Islet of Langerhans (tissue), 1 donor: ENCODE measurements at regions not wholly inside any gene's neighbourhood (a gene's known extent, or its start where the extent isn't known, plus 50 kb on each side); places are given as distances from the start of the nearest gene placed in this dataset.
"Not testable (repeated sequence)": the region's sequence is repeated elsewhere in the genome, so short reads cannot be mapped to it uniquely, and the experiment has no call there.

Source experiments
- FAIRE-seq: peaks from one replicate; lab custom pipeline; 2011; peaks lifted over from hg19 to GRCh38; lab: Jason Lieb, UNC

DNA sequence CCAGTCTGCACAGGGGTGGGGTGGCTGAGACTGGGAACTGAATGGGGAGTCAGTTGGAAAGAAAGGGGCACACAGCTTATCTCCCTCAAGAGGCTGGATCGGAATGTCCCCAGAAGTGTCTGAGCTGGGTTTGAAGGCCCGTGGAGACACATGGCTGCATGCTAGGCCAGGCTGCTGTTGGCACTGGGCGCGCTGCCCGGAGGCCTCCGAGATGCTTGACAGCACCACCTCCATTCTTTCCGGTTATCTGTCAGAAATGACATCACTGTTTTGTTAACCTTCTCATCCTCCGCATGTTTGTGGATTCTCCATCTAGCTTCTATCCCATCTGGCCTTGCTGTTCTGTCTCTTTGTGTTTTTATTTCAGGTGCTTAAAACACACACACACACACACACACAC is 85.5 kb downstream of the APIP start:
- no peak for FAIRE-seq

DNA sequence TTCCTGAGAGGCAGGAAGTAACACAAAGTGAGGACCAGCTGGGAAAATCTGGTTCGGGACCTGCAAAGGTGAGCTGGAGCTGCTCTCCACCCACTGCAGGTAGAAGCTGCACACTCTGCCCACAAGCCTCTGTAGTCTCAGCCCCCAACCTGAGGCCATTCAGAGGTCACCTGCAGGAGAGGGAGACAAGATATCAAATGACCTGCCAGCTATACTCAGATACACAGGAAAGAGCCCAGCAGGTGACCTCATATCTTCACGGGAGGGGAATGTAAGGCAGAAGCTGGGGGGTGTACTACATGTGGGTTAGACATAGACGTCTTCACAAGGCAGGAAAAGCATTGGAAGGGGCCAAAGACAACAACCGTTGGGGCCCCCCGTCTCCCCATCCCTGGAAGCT is 86.1 kb downstream of the APIP start:
- FAIRE-seq: no peak

DNA sequence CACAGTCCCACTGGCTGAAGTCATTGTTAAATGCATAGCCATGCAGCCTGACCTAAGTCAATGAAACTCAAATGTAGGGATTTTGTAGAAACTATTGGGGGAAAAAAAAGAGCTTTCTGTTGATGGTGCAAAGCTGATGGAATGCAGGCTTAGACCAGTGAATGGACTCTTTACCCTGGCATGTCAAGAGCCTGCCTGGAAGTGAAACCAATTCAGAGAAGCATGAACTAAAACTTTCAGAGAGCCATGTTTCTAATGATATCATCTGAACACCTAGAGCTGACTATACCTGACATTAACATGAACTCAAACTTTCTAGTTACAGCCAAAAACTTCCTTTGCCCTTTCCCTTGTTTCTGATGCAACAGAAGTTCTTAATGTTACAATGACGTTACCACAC is 89.0 kb downstream of the APIP start:
- FAIRE-seq: no peak

DNA sequence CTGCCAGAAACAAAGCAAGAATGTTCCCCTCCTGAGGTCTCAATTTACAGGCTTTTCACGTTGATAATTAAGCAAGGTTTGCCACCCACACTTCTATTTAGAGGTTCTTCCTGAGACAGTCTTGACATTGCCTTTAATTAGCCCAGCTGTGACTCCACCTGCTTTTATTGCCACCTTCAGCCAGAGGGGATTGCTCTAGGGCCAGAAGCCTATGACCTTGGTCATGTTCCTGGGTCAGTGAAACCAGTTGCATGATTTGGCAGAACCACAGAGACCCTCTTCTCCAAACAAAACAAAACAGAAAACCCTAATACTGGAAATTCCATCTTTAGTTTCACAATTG is 89.8 kb downstream of the APIP start:
- no peak for FAIRE-seq

DNA sequence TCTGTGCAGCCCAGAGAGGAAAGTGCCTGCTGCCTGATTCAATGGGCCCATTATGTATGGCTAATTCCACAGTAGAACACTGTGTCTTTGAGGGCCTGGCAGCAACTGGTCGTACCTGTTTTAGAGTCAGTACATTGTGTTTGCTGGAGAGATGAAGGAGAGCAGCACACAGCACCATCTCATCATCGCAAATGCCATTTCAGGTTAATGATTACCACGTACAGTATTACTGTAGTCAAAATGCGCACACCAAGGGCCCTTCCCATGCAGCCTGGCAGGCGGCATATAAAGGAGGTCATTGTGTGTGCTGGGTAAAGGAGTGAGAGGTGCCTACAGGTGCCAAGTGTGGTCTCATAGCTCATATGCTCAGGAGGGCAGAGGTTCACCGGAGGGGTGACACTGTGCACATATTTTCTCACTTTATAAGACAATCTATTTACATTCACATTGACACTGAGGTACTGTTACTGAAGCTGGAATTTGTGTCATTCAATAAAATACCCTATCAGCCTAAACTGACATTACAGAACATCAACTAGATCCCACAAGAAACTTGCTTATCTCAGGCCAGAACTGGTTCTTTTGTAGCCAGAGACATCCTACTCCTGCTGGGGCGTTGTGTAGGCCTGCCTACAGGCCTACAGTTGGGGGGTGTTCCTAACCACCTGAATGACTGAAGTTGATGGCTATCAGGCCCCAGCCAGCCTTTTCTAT is 90.4 kb downstream of the APIP start:
- FAIRE-seq: no peak

DNA sequence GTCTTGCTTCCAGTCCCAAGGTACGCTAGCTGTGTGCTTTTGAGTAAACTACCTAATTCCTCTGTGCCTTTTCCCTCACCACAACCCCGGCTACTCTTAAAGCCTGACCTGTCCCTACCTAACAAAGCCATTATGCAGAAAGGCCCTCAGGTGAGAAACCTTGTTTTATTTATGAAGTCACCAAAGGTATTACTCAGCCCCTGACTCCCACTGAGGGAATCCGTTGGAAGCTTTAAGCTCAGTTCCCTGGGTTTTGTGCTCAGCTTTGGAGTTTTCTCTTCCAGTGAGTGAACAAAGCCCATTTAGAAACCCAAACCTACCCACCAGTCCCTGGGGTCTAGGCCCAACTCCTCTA is 90.9 kb downstream of the APIP start:
- no peak for FAIRE-seq

DNA sequence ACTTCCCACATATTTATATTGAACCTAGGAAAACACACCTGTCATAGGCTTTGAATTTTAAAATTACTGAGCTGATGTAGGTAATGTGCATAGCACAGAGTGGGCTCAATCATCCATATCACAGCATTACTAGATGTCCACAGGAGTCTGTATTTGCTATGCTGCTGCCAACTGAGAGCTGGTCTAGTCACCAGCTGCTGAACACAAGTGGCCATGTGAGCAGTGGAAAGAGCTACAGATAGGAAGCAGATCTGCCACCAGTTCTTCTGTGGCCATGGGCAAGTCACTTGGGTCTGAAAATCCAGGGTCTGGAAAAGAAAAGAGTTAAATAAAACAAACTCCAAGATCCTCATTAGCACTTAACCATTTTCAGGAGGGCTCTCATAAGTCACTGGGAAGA is 91.8 kb downstream of the APIP start:
- no peak for FAIRE-seq

DNA sequence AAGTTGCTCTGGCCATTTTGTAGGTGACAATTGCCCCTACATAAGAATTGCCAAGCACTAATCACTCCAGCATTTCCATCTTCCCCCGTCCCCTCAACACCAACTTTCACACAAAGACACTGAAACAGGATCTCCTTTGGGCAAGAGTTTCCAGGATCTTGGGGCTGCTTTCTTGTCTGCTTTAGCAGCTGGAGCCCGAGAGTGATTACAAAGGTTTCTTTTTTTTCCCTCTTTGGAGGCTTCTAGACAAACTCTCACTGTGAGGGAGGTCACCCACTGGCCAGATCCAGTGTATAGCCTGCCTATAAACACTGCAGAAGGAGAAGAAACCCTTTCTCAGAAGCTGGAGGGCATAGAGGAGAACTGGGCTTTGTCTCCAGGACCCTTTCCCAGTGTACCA is 92.5 kb downstream of the APIP start:
- FAIRE-seq: no peak

DNA sequence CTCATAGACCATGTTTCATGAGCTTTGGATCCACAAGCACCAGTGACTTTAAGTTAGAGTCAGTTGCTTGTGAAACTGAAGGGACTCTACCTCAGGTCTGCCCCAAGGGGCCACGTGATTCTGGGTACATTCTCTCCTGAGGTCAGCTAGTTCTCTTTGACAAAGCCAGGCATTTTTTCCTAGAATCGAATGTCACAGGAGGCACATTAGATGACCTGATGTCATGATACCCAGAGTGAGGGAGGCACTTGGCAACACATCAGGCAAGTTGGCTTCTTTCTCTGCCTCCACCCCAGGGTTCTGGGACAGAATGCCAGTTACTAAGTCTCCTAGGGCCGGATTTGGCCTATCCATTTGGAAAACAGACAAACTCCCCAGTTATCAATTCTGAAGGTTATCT is 93.0 kb downstream of the APIP start:
- FAIRE-seq: no peak

DNA sequence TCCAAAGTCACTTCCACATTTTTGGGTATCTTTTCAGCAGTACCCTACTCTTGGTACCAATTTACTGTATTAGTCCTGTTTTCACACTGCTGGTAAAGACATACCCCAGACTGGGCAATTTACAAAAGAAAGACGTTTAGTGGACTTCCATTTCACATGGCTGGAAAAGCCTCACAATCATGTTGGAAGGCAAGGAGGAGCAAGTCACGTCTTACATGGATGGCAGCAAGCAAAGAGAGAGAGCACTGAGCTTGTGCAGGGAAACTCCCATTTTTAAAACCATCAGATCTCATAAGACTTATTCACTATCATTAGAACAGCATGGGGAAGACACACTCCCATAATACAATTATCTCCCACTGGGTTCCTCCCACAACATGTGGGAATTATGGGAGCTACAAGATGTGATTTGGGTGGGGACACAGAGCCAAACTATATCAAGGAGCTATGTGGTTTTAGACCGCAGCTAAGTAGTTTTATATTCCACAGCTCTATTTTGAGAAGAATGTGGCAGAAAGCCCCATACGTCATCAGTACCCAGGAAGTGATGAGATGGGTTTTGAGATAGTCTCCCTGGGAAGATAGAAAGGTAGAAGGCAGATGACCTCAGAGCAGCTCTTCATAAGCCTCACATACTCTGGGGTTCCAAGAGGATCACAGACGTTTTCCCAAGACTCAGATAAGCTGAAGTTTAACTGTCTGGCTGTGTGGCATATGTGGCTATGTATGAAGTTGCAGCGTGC is 96.3 kb downstream of the APIP start:
- no peak for FAIRE-seq

DNA sequence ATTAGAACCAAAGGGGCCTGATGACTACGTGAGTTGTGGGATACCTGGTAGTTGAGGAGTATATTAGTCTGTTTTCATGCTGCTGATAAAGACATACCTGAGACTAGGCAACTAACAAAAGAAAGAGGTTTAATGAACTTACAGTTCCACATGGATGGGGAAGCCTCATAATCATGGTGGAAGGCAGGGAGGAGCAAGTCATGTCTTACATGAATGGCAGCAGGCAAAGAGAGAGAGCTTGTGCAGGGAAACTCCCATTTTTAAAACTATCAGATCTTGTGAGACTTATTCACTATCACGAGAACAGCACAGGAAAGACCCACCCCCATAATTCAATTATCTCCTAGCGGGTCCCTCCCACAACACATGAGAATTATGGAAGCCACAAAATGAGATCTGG is 98.4 kb downstream of the APIP start:
- FAIRE-seq: not testable (repeated sequence)

DNA sequence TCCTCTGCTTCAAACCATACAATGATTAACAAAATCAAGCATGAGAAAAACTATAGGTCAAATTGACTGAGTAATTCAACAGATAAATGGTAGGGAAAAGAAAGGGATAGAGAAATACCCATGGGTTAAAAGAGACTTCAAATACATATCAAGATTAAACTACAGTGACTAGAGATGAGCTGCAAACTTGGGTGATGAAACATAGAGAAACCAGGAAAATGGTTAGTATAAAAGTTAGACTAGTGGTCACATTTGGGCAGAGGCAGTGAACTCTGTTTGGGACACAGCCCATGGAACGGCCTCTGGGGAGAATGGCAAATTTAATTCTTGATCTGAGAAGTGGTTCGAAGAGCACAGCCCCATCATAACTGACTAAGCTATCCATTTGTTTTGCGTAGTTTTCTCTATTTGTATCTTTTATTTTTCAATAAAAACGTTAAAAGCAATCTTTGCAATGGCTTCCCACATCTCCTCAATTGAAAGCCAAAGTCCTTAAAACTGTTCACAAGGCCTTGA is 99.4 kb downstream of the APIP start:
- no peak for FAIRE-seq

DNA sequence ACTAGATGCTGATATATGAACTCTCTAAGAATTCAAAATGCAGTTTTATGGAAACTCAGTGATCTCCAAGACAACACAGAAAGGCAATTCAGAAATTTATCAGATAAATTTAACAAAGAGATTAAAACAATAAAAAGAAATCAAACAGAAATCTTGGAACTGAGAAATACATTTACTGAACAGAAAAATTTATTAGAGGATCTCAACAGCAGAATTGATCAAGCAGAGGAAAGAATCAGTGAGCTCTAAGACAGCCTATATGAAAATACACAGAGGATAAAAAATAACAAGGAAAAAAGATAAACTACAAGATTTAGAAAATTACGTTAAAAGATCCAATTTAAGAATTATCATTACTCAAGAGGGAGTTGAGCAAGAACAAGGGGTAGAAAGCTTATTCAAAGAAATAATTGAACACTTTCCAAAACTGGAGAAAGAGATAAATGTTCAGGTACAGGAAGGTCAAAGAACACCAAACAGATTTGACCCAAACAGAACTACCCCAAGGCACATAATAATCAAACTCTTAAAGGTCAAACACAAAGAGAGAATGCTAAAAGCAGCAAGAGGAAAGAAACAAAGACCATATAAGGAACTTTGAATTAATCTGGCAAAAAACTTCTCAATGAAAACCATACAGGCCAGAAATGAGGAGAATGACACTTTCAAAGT is 103.1 kb downstream of the APIP start:
- FAIRE-seq: no peak

DNA sequence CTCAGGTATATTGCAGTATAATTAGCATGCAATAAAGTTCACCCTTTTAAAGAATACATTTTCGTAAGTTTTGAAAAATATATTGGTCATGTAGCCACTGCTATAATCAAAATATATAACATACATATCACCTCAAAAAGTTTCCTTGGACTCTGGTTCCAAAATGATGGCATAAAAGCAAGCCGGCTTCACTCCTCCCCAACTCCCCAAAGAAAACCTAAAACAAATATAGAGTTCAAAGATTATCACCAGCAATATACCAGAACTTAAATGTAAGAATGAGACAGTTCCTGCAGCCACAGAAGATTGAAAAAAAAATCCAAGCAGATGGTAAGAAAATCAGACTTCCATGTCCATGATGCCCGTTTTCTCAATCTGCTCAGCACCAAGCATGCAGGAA is 104.3 kb downstream of the APIP start:
- FAIRE-seq: no peak

DNA sequence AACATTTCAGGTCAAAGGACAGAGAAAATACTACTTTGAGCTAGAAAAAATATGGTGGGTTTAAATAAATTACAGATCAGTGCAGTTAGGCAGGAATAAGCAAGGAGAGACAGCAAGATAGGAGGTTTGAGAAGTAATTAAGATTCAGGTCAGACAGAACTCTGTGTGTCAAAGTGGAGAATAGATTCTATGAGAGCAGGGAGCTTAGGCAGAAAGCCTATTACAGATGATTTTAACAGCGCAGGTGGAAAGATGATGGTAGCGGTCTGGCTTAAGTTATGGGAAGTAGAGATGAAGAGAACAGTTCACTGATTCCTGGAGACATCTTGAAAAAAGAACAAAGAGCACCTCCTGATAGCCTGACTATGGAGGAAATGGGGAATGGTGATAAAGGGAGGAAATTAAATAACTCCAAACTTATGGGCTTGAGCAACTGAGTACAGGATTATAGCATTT is 106.0 kb downstream of the APIP start:
- FAIRE-seq: no peak

DNA sequence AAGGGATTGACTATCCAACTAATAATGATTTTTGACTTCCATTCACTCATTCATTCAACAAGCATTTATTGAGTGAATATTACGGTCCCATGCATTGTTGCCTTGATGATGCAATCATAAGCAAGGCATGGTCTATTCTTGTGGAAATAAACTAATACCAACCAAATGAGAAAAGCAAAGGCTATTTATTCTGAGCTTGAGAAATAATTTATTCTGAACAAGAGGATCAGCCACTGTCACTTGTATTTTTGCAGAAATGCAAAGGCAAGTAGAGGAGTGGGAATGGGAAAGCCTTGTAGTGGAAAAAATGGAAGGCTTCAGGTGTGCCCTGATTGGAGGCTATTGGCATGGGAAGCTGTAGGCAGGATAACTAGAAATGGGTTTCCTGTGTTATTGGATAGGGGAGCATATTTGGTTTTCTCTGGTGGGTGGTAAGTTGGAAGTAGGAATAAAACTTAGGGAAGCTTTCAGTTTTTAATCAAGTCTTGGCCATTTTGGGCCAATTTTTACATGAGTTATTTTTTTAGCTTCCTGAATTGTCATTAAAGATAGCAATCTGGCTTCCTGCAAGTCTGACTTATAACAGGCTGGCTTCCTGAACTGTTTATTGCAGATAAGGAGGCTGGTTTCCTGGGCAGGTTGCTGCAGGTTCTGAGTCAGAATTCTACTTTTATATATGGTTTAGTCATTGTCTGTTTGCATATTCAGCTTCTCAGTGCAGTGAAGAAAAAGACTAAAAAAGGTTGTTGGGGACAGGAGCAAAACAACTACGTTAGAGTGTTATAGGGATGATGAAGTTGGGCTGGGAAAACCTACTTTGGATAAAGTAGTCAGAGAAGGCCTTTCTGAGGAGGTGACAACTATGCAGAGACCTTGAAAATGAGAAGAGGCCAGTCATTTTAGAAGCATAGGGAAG is 106.7 kb downstream of the APIP start:
- no peak for FAIRE-seq

DNA sequence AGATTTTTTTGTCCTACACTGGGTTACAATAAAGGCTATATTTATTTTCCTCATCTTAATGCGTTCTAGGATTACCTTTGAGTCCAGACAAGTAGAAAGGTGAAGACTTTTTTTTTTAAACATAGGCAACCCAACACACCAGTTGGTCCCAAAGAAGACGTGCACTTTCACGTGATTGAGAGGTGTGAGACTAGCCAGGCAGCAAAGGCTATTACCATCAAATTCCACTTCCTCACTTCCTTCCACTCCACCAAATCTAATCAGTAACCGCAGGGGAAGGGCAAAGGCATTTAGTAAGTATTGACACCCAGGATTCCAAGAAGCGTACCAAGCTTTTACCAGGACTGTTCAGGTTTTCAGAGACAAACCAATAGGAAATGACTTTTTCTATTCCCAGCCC is 109.3 kb downstream of the APIP start:
- no peak for FAIRE-seq

DNA sequence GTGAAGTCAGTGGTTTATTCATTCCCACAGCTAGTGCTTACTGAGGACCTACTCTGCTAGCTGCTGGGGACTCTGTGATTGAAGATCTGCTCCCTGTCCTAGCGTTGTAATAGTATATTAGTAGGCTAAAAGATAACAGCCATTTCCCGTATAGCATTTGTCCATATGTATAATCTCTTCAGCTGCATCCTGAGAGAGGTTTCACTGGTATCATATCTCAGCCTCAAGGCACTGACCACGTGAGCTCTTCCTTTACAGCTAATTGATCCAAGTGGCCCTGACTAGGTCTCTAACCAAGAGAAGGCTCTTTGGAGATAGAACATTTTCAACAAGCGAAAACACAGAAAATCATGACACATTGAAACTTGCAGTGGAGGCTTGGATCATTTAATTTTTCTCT is 110.2 kb downstream of the APIP start:
- FAIRE-seq: no peak

DNA sequence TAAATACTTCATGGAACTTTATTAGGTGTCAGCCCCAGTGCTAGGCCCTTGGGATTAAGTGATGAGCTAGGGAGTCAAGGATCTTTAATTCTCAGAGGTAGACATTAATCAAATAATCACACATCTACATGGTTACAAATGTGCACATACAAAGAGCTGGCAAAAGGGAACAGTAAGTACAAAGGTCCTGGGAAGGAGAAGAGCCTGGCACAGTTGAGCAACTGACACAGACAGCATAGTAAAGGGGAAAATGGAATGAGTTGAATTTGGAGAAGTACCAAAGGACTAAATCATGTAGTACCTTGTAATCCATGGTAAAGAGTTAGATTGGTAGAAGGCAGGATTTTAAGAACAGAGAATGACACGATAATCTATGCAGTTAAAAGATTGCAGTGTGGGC is 116.3 kb downstream of the APIP start:
- FAIRE-seq: no peak

DNA sequence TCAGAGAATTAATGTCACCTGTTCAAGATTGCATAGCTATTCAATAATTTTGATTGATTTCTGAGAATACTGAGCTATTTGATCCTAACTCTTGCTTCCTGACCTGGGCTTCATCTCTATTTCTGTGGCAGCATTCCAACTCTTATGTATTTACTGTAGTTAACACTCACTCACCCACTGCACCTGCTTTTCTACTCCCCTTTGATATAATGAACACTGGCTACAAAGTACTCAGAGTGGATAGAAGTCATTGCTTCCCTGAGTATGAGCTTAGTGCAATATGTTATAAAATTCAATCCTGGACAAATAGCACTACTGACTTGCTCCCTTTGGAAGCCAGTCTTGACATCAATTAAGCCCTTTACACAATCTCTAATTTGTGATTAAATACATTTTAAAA is 117.2 kb downstream of the APIP start:
- no peak for FAIRE-seq

DNA sequence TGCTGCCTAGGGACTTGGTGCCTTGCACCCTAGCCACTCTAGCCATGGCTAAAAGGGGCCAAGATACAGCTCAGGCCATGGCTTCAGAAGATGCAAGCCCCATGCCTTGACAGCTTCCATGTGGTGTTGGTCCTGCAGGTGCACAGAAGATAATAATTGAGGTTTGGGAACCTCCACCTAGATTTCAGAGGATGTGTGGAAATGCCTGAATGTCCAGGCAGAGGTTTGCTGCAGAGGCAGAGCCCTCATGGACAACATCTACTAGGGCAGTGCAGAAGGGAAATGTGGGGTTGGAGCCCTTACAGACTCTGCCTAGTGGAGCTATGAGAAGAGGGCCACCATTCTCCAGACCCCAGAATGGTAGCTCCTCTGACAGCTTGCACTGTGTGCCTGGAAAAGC is 118.7 kb downstream of the APIP start:
- not testable (repeated sequence) for FAIRE-seq

DNA sequence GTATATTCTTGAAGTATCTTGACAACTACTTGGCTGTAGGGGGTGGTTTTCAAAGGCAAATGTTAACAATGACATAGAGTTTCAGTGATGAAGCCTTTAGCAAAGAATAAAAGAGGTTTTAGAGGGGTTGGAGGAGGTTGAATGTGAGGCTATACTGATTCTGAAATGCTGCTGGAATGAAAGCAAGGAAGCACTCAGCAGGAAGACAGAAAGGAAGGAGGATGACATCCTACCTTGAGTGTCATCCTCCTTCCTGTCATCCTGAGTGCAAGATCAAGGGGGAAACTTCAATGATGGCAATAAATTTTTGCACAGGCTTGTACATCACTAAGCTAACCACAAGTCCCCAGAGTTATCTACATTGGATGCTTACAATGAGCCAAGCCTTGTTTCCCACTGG is 120.5 kb downstream of the APIP start:
- no peak for FAIRE-seq
